HepG2 (cell line): ENCODE measurements at regions not wholly inside any gene's neighbourhood (a gene's known extent, or its start where the extent isn't known, plus 50 kb on each side); places are given as distances from the start of the nearest gene placed in this dataset.

Experiments
- ARID5B ChIP-seq: IDR thresholded peaks from 2 replicates; pipeline ENCODE4 v1.4.0; 2020; ENCODE audit warnings: mild to moderate bottlenecking, missing genetic modification reagents
- ATF2 ChIP-seq: sonication (generic); formaldehyde crosslinking; IDR thresholded peaks from 2 replicates; pipeline ENCODE4 v1.4.0; 2020; ENCODE audit warnings: missing genetic modification reagents
- BRCA1 ChIP-seq: sonication (generic); formaldehyde crosslinking; IDR thresholded peaks from 2 replicates; pipeline ENCODE4 v1.4.0; 2020; ENCODE audit warnings: missing genetic modification reagents
- BRF2 ChIP-seq: sonication (generic); formaldehyde crosslinking; IDR thresholded peaks from 2 replicates; pipeline ENCODE4 v1.8.1; 2022; ENCODE audit warnings: mild to moderate bottlenecking, missing genetic modification reagents
- DPF2 ChIP-seq: sonication (generic); formaldehyde crosslinking; IDR thresholded peaks from 2 replicates; pipeline ENCODE4 v1.4.0; 2020; ENCODE audit warnings: mild to moderate bottlenecking, low read depth, missing genetic modification reagents, borderline replicate concordance
- FOSL2 ChIP-seq: sonication (generic); formaldehyde crosslinking; IDR thresholded peaks from 2 replicates; pipeline ENCODE4 v1.4.0; 2020; ENCODE audit warnings: missing genetic modification reagents
- SAFB2 ChIP-seq: sonication (generic); formaldehyde crosslinking; IDR thresholded peaks from 2 replicates; pipeline ENCODE4 v1.5.1; 2020; ENCODE audit warnings: missing genetic modification reagents, low read depth, mild to moderate bottlenecking, borderline replicate concordance
- STAT6 ChIP-seq: sonication (generic); formaldehyde crosslinking; IDR thresholded peaks from 2 replicates; pipeline ENCODE4 v1.4.0; 2020; ENCODE audit warnings: missing genetic modification reagents, mild to moderate bottlenecking, borderline replicate concordance
- ZNF235 ChIP-seq: sonication (generic); formaldehyde crosslinking; IDR thresholded peaks from 2 replicates; pipeline ENCODE4 v1.8.1; 2023; ENCODE audit warnings: mild to moderate bottlenecking, missing genetic modification reagents, borderline replicate concordance
- ZNF431 ChIP-seq: sonication (generic); formaldehyde crosslinking; IDR thresholded peaks from 2 replicates; pipeline ENCODE4 v1.9.0; 2022; ENCODE audit warnings: missing genetic modification reagents, low read depth, mild to moderate bottlenecking, borderline replicate concordance
- ZNF724P ChIP-seq: sonication (generic); formaldehyde crosslinking; IDR thresholded peaks from 2 replicates; pipeline ENCODE4 v1.8.0; 2022; ENCODE audit warnings: missing genetic modification reagents, borderline replicate concordance
- ZNF747 ChIP-seq: sonication (generic); formaldehyde crosslinking; IDR thresholded peaks from 2 replicates; pipeline ENCODE4 v1.8.1; 2023; ENCODE audit warnings: missing genetic modification reagents, mild to moderate bottlenecking, borderline replicate concordance
- ZNF770 ChIP-seq: sonication (generic); formaldehyde crosslinking; IDR thresholded peaks from 2 replicates; pipeline ENCODE4 v1.5.0; 2020; ENCODE audit warnings: mild to moderate bottlenecking, missing genetic modification reagents
- ZNF773 ChIP-seq: sonication (generic); formaldehyde crosslinking; IDR thresholded peaks from 2 replicates; pipeline ENCODE4 v1.4.0; 2020; ENCODE audit warnings: missing genetic modification reagents, borderline replicate concordance

- TF ChIP-seq ZNF773 (no peak), ARID5B (no peak), ZNF431 (CRISPR knock-in tag) (no peak), BRF2 (CRISPR knock-in tag) (no peak), DPF2 (no peak), ZNF235 (CRISPR knock-in tag) (no peak), ZNF747 (CRISPR knock-in tag) (no peak), ZNF770 (CRISPR knock-in tag) (no peak), SAFB2 (CRISPR knock-in tag) (no peak), ATF2 (CRISPR knock-in tag) (no peak), ZNF724P (CRISPR knock-in tag) (no peak), BRCA1 (CRISPR knock-in tag) (no peak), STAT6 (no peak), FOSL2 (CRISPR knock-in tag) (no peak)
These were observed 68.6 kb upstream of the CCDC39 start (continued) for GRCh38 chr3:180747805-180748361.
